Pancreas (tissue), 10 donors: ENCODE measurements at regions not wholly inside any gene's neighbourhood (a gene's known extent, or its start where the extent isn't known, plus 50 kb on each side); places are given as distances from the start of the nearest gene placed in this dataset.

Experiments
- ATAC-seq, 4 donors: fragments of 200-7000 bp; cut with Tn5 transposase; one replicate each; pipeline versions ENCODE4 v1.8.0 to v1.9.1; 2020; ENCODE audit warnings: mild to moderate bottlenecking in 4 of 4, moderate library complexity in 4 of 4
- DNase-seq, 6 donors: peaks; one replicate each; pipeline ENCODE4 v3.0.0-alpha.2; 2020
- FAIRE-seq: peaks from 2 replicates; lab custom pipeline; 2012; peaks lifted over from hg19 to GRCh38; lab: Jason Lieb, UNC
- H3K27ac ChIP-seq, 4 donors: fragments of 200-600 bp; sonication (generic); 1 replicate in 3 of 4; 2 replicates in 1 of 4; pipeline versions ENCODE4 v1.5.0 to v1.8.0; 2020
- H3K27me3 ChIP-seq, 4 donors: fragments of 200-600 bp; one replicate each; pipeline ENCODE4 v1.8.0; 2021
- H3K36me3 ChIP-seq, 3 donors: fragments of 200-600 bp; sonication (generic) in 1 of 3; one replicate each; pipeline versions ENCODE4 v1.5.0 to v1.8.0; 2020 to 2021
- H3K4me1 ChIP-seq, 3 donors: fragments of 200-600 bp; one replicate each; pipeline ENCODE4 v1.8.0; 2021
- H3K4me3 ChIP-seq, 4 donors: fragments of 200-600 bp; sonication (generic) in 2 of 4; one replicate each; pipeline versions ENCODE4 v1.5.0 to v1.8.0; 2020 to 2021
- H3K9me3 ChIP-seq, 4 donors: fragments of 200-600 bp; one replicate each; pipeline ENCODE4 v1.8.0; 2021
- CTCF ChIP-seq, 4 donors: fragments of 200-600 bp; sonication (generic) in 3 of 4; IDR thresholded peaks; one replicate each; pipeline versions ENCODE4 v1.5.0 to v1.8.0; 2021; ENCODE audit warnings: antibody characterized with exemption in 4 of 4
- WGBS, 2 donors: extraction: QIAGEN DNeasy Blood & Tissue Kit; methylation state at CpG; one replicate each; pipeline ENCODE4 v1.1.7; 2013; 5-methylcytosine and 5-hydroxymethylcytosine counted together
- intact Hi-C, 3 donors: fragments of 100-400 bp; cut with DNase I; formaldehyde crosslinking; loops; one replicate each; pipeline versions ENCODE4 v1.11.1 to v1.14.2; 2022
- donor health status: healthy with polysubstance abuse.
- donor health status: DM: no; HTN: no; CAD: no; lungs with moderate emphysema.
- donor health status: DM: no; HTN: no; CAD: no.
- donor health status: control.
- donor health status: control.
- donor health status: Bipolar disorder and iron deficiency.
- donor health status: DM: yes; HTN: yes; CAD: no.
- donor health status: DM: no; HTN: no; CAD: no.
- donor health status: DM: no; HTN: no; CAD: no.
- donor health status: DM: yes; HTN: yes; CAD: no.

- Histone ChIP-seq H3K27ac (peak overlapping the region; percentile 20 to 87 (median 60)), H3K27me3 (no peaks in the 10 kb centered on the region), H3K4me3 (no peak overlapping the region), H3K36me3 (no peaks in the 10 kb centered on the region), H3K9me3 (no peaks in the 10 kb centered on the region), H3K4me1 (peaks cover 27 to 55% (median 52%) of the 10 kb centered on the region in 3 donors)
- FAIRE-seq (no peak), ATAC-seq (no peak), DNase-seq (no peak)
- TF ChIP-seq CTCF (IDR thresholded peaks at IDR 0.05): no peak
- intact Hi-C loops: no loop called here
- WGBS, 2 donors: 9 to 12% methylated on average over 1 of the region's 1 CpG
These were observed 356.1 kb upstream of the ETAA1 start for GRCh38 chr2:67041051-67041450.

DNA sequence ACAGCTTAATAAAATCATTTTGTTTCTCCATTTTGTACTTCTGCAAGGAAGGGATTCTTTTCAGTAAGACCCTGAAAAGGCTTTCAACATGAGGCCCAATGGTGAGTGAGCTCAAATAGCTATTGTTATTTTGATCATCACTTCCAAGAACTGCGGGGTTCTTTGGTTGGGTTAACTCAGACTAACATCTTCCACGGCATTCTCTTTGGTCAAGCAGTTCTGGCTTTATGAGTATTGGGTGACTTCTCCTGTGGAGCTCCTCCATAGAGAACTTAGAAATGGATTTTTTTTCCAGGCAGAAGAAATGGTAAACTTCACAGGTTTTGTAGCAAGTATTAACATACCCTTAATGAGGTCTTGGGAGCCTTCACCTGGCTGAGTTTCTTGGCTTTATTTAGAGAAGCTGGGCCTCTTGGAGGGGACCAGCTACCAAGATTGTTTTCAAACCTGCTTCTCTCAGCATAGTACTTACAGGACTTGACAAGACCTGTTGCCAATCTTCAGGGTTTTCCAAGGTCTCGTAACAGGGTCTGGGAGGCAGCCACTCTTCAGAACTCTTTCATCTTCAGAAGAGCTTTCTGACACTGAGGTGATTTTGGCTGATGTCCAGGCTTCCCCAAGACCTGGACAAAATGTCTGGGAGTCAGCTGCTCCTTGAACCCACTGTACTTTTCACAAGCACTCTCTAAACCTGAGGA, 353.2 kb upstream of the ETAA1 start:
- Histone ChIP-seq H3K27me3 (no peaks in the 10 kb centered on the region), H3K27ac (peak overlapping the region in 1 of 4 donors; percentile 34), H3K9me3 (no peaks in the 10 kb centered on the region), H3K4me1 (peaks cover 20 to 45% (median 40%) of the 10 kb centered on the region in 3 donors), H3K4me3 (no peak overlapping the region), H3K36me3 (no peaks in the 10 kb centered on the region)
- intact Hi-C loops: no loop called here
- ATAC-seq (no peak), DNase-seq (peak in 1 of 6 donors; percentile 23), FAIRE-seq (no peak)
- no peak for TF ChIP-seq CTCF (IDR thresholded peaks at IDR 0.05)
- 78 to 83% methylated on average over 3 of the region's 3 CpGs for WGBS, 2 donors

DNA sequence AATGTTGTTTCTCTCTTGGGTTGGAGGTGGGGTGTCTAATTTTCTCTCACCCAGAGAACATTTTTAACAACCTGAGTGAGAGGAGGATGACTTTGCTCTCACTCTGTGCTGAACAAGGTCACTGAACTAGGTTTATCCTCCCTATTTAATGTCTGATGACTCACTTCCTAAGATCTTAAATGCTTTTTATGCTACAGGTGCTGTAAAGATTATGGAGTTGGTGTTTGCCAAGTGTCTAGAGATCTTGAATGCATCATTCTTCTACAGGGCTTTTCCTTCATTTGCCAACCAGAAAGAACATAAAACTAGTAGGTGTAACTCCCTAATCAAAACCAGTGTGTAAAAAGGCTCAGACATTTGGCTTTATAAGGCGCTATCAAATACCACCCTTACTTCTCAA, 350.5 kb upstream of the ETAA1 start:
- DNase-seq (no peak), ATAC-seq (peak in 2 of 4 donors; percentile 34 to 39), FAIRE-seq (no peak)
- Histone ChIP-seq H3K36me3 (no peaks in the 10 kb centered on the region), H3K9me3 (no peaks in the 10 kb centered on the region), H3K4me1 (peaks cover 9 to 23% (median 20%) of the 10 kb centered on the region in 3 donors), H3K4me3 (no peak overlapping the region), H3K27me3 (no peaks in the 10 kb centered on the region), H3K27ac (no peak overlapping the region)
- WGBS, 2 donors: 97% methylated on average over 1 of the region's 1 CpG
- intact Hi-C loops: no loop called here
- TF ChIP-seq CTCF (IDR thresholded peaks at IDR 0.05): no peak

GRCh38 chr2:67048314-67048713, 348.8 kb upstream of the ETAA1 start:
- H3K4me1 ChIP-seq: peaks cover 0 to 16% (median 13%) of the 10 kb centered on the region in 3 donors
- H3K27me3 ChIP-seq: no peaks in the 10 kb centered on the region
- no peak overlapping the region for H3K4me3 ChIP-seq
- ATAC-seq: no peak
- TF ChIP-seq CTCF (IDR thresholded peaks at IDR 0.05): no peak
- DNase-seq: no peak
- no peak for FAIRE-seq
- H3K27ac ChIP-seq: no peak overlapping the region
- H3K9me3 ChIP-seq: no peaks in the 10 kb centered on the region
- no peaks in the 10 kb centered on the region for H3K36me3 ChIP-seq
- intact Hi-C loops: no loop called here
- WGBS, 2 donors: 95 to 98% methylated on average over 2 of the region's 2 CpGs

DNA sequence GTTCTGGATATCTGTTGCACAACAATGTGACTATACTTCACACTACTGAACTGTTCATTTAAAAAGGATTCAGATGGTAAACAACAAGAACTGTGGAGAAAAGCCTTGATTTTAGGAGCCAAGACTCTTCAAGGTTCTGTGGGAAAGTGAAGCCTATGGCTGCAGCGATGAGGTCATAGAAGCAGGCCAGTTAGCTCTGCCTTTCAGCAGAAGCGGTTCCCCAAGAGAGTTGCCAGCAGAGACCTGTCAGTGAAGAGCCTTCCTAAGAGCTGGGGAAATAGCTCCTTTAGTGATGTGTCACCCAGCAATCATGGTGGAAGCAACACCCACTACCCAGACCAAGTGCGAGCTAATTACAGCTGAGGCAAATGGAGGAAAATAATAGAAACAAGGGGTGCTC, 346.5 kb upstream of the ETAA1 start:
- FAIRE-seq: no peak
- no peak for TF ChIP-seq CTCF (IDR thresholded peaks at IDR 0.05)
- DNase-seq: peak in 1 of 6 donors; percentile 16
- no peak overlapping the region for H3K27ac ChIP-seq
- no peaks in the 10 kb centered on the region for H3K36me3 ChIP-seq
- WGBS, 2 donors: 96 to 100% methylated on average over 3 of the region's 3 CpGs
- H3K4me1 ChIP-seq: peaks cover 0 to 25% (median 19%) of the 10 kb centered on the region in 3 donors
- no peak overlapping the region for H3K4me3 ChIP-seq
- ATAC-seq: no peak
- intact Hi-C loops: no loop called here
- no peaks in the 10 kb centered on the region for H3K27me3 ChIP-seq
- H3K9me3 ChIP-seq: no peaks in the 10 kb centered on the region
